Hematopoietic multipotent progenitor cell treated with erythropoietin and hydrocortisone succinate and interleukin-3 and kit ligand, for 17 days (in vitro differentiated cells): ENCODE measurements at regions not wholly inside any gene's neighbourhood (a gene's known extent, or its start where the extent isn't known, plus 50 kb on each side); places are given as distances from the start of the nearest gene placed in this dataset.
"Not testable (repeated sequence)": the region's sequence is repeated elsewhere in the genome, so short reads cannot be mapped to it uniquely, and the experiment has no call there.

Source experiments
- DNase-seq: peaks from one replicate; pipeline ENCODE4 v3.0.0-alpha.2; 2015; ENCODE audit warnings: low spot score

DNA sequence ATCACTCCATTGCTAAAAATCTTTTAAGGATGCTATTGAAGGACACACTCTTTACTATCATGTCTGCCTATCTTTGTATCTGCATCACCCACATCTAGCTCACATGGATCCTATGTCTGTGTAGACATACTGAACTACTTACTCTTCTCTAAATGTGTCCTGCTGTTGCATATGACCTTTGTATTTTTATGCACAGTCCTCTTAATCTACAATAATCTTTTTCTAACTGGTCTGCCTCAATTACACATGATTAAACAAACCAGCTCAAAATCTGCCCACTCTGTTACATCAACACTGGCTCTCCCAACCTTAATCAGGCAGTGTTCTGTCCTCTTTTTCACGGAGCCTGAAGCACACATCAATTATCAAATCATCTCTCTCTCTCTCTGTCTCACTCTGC, 316.3 kb upstream of the MGAT4C start:
- no peak for DNase-seq

DNA sequence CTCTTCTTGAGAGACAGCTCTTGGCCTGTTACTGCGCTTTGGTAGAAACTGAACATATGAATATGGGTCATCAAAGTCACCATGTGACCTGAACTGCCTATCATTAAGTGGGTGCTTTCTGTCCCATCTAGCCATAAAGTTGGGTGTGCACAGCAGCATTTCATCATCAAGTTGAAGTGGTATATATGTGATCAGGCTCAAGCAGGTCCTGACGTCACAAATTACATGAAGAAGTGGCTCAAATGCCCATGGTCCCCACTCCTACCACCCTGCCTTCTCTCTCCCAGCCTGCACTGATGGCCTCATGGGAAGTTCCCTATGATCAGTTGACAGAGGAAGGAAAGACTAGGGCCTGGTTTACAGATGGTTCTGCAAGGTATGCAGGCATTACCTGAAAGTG, 308.8 kb upstream of the MGAT4C start:
- no peak for DNase-seq

DNA sequence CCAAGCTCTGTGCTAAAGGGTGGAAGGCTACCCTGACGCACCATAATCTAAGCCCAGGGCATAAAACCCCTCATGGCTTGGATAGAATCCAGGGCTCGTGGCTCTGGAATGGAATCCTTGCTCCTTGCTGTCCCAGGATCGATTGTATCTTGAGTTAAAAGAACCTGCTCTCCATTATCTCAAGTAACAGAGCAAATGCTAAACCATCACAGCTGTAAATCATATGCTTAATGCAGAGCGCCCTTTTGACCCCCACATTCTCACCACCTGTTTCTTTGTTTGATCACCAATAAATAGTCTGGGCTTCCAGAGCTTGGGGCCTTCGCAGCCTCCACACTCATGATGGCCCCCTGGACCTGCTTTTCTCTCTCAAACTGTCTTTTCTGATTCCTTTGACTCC, 299.3 kb upstream of the MGAT4C start:
- not testable (repeated sequence) for DNase-seq

DNA sequence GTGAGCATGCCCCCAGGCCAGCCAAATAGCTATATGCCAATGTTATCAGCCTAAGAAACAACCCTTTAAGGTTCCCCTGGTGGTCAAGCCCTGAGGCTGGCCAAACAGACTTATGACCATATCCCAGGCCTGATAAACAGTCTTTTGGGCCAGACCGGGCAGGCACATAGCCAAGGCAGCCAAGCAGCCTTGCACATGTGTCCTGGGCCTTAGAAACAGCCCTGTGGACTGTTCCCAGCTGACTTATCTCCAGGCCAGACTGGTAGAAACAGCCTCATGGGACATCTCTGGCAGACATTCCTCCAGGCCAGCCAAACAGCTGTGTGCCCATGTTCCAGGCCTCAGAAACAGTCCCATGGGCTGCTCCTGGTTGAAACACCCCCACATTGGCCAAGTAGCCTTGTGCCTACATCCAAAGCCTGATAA, 295.0 kb upstream of the MGAT4C start:
- no peak for DNase-seq

DNA sequence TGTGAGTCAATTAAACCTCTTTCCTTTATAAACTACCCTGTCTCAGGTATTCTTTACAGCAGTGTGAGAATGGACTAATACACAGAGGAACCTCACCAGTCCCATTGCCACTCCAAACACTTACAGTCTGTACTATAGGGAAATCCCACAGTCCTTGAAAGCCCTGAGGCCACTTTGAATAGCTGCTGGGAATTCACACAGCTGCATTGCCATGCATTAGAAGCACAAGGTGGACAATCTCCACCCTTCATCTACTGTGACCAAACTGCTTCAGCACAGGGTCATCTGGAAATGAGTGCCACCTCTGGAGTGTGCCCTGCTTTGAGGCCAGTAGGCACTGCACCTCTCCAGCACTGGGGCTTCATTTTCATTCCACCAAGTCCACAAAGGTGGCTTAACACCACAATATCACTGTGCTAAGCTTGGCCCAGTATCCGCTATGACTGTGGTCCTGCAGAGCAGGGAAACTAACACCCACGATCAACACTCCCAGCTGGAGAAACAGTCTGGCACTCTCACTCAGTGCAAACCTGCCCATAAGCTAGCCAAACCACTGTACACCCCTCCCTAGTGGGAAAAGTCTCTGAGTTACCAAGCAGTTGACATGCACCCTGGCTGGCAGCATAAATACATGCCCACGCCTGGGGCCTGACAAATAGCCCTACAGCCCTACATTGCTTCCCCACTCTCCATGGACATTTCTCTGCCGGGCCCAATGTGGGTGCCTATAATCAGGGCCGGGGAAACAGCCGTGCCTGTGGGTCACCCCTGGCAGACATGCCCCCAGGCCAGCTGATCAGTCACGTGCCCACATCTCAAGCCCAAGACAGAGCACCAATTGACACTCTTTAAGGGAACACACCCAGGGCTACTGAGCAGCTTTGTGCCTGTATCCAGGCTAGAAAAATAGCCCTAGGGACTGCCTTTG, 294.3 kb upstream of the MGAT4C start:
- no peak for DNase-seq

DNA sequence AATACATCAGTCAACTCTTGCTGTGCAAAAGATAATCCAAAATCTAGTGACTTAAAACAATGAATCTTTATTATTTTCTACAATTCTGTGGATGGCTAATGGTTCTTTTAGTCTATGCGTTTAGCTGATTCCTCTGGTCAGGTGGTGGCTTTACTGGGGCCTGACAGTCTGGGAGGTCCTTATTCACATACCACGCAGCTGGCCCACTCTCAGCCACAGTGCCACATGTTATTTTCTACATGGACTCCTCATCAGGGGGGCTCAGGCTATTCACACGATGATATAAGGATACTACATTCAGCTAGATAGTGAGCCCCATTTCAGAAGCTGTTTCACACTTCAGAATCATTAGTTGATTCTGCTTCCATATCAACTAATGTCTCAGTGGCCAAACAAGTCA, 287.5 kb upstream of the MGAT4C start:
- DNase-seq: no peak

DNA sequence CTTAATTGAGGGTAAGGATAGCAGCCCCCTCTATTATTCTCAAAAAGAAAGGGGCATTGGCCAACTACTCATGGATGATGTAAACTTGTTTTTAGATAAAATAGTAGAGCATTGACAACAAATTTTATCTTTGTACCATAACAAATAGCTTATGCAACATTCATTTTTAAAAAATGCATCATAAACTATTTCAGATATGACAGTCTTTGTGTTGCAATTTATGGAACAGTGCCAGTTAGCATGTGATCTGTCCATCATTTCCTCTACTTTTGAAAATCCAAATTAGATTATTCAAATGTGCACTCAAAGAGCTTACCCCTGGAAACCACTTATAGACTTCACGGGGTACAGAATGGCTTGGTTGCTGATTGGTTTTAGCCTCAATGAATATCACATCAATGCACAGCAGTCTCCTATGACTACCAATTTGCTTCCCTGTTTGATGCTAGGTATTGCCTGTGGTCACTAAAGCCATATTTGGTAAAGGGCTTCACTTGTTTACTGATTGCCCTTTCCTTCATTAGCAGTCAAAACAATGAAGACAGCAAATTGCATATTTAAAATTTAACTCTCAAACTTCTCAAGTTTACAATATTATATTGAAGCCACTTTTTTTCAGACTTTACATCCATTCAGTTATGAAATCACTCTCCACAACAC, 274.9 kb upstream of the MGAT4C start:
- DNase-seq: no peak

DNA sequence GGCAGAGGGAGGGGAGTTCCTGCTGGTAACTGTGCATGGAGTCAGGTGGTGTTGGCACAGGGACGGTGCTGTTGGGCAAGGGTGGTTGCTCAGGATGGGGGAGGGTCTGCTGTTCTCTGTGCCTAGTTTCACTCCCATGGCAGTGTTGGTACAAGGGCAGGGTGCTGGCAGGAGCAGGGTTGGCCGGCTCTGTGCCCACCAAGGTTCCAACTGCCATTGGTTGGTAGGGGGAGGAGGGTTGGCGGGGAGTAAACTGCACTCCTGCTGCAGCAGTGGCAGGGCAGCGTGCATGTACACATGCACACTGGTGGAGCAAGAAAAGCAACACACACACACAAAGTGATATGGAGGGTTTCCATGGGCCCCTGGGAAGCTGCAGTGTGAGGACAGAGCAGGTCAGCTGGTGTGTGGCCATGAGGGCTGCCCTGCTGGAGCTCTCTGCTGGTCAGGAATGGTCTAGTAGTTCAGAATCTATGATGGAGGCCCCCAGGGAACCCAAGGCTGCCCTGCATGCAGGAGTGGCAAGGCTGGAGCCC, 269.9 kb upstream of the MGAT4C start:
- DNase-seq: no peak

DNA sequence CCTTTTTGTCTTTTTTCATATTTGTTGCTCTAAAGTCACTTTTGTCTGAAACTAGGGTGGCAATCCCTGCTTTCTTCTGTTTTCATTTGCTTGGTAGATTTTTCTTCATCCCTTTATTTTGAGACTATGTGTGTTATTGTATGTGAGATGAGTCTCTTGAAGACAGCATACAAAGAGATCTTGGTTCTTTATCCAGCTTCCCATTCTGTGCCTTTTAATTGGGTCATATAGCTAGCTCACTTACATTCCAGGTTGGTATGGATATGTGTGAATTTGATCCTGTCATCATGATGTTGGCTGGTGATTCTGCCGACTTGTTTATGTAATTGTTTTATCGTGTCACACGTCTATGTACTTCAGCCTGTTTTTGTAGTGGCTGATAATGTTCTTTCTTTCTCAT, 267.7 kb upstream of the MGAT4C start:
- no peak for DNase-seq

DNA sequence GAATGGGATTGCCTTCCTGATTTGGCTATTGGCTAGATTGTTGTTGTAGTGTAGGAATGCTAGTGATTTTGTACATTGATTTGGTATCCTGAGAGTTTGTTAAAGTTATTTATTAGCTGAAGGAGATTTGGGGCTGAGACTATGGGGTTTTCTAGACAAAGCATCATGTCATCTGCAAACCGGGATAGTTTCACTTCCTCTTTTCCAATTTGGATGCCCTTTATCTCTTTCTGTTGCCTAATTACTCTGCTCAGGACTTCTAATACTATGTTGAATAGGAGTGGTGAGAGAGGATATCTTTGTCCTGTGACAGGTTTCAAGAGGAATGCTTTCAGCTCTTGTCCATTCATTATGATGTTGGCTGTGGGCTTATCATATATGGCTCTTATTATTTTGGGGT, 265.7 kb upstream of the MGAT4C start:
- DNase-seq: no peak

DNA sequence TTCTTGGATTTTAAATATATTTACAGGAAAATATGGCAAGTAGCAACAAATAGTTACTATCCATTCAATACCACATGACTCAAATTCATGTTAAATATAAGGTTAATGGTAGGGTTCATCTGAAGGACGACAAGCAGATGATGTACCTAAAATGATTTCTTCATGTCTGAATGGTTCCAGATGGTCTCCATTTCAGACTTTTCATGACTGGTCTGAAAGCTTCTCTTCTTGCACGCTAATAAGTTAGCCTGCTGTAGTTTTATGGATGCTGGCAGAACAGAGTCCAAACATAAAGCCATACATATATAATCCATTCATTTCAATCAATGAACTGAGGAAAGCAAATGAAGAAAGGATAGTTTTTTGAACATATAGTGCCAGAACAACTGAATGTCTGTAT, 257.0 kb upstream of the MGAT4C start:
- DNase-seq: no peak

DNA sequence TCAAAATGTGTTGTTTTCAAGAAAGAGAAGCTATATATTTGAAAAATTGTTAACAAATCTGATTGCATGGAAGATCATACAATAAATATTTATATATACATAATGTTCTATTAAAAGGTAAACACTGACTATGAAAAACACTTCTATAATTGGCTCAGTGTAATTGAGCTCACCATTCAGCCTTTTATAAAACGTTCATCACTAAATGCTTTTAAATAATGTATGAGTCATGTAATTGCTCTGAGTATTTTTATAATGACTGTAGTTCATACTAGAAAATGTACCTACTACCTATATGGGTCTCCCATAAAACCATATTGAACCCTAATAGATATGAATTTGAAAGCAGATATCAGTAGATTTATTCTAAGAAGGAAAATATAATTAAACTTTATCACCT, 240.4 kb upstream of the MGAT4C start:
- no peak for DNase-seq

DNA sequence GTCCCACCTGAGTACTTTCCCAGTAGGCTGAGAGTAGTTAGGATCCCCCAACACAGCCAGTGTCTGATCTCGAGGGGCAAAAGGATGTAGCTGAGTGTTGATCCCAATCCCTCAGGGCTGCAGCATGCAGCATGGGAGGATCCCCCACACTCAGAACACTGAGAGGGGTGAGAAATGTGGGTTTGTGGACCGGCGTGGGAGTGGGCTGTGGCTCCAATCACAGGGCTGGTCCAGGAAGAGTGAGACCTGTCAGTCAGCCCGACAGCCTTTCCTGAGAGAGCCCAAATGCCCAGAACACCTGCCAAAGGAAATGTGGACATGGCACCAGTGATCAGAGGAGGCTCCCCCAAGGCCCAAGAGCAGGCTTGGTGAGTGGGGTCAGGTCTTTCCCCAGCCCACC, 228.3 kb upstream of the MGAT4C start:
- no peak for DNase-seq

DNA sequence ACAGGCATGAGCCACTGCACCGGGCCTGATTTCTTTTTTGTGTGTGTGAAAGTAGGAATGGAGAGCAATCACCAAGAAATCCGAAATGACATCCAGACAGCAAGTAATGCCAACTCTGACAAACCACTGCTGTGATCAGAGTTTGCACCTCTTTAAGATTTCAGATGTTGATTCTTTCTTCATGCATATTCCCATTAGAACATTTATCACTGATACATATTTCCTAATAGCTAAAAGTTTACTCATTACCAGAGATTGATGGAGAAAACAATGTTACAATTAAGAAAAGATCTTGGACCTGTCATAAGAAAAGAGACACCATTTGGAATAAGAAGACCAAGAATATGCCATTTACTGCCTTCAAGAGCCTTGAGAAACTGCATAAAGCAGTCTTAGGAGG, 217.0 kb upstream of the MGAT4C start:
- DNase-seq: no peak

DNA sequence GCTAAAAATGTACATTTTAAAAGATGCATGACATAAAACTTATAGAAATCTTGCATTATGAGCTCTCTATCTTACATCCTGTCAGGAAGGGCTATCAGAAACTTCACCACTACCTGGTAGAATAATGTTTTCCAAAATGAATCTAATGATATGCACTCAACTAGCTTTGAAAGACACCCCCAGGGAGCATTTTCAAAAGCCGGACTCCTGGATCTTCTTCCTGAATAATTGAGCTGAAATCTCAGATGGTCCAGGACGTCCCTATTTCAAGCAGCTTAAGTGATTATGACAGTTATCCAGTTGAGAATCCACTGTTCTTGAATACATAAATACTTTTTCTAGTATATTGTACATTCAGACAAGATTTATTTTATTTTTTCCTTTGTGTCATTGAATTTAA, 200.6 kb upstream of the MGAT4C start:
- no peak for DNase-seq

DNA sequence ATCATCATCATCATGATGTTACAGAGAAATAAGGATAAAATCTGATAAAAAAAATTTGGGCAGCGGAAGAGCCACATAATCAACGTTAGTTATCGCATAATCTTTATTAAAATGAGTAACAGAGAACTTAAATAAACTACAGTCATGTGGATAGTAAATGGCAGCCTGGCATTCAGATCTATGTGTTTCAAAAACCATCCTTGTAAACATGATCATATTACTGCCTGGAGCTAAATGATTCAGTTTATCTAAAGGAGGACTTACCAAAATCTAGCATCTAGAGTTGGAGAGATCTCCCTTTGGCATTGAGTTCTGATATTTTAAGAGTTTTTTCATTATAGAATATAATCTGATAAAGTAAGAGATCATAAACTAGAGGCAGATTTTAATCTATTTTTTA, 200.1 kb upstream of the MGAT4C start:
- DNase-seq: no peak

DNA sequence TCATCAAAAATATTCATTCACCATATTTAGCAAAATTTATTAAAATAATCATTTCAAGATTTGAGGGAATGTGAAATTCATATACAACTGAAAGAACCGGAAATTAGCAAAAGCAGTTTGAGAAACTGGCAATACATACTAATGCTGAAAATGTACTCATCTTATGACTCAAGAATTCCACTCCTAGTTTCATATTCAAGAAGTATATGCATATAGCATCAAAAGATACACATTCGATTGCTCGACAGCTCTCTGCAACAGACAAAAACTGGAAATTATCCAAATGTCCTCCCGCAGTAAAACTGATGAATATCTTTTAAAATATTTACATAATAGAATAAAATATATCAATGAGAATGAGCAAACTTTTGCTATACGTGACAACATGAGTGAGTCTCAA, 189.2 kb upstream of the MGAT4C start:
- DNase-seq: no peak

DNA sequence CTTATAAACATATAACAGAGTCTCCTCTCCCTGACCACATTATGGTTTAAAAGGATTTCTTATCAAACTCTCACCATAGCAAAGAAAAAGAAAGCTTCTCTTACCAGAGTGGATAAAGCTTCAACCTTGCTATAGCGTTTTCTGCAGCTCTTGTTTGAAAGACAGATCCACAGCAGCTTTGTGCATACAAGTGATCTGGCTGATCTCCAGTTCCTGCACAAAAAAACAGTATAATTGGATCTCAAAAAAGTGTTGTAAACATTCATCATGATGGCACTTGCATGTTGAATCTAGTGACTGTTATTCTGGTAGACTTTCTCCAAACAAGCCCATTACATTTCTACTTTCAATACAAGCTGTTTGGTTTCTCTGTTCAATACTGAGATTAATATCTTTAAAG, 178.9 kb upstream of the MGAT4C start:
- no peak for DNase-seq

DNA sequence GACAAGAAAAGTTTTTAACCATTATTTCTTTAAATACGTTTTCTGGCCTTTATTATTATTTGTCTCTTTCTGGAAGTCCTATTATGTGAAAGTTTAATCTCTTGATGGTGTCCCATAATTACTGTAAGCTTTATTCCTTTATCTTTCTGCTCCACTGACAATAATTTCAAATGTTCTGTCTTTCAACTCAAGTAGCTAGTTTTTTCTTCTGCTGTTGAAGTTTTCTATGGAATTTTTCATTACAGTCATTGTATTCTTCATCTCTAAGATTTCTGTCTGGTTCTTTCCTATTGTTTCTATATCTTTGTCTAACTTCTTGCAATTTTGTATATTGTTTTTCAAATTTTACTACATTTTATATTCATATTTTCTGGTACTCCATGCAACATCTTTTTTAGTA, 173.6 kb upstream of the MGAT4C start:
- DNase-seq: no peak

DNA sequence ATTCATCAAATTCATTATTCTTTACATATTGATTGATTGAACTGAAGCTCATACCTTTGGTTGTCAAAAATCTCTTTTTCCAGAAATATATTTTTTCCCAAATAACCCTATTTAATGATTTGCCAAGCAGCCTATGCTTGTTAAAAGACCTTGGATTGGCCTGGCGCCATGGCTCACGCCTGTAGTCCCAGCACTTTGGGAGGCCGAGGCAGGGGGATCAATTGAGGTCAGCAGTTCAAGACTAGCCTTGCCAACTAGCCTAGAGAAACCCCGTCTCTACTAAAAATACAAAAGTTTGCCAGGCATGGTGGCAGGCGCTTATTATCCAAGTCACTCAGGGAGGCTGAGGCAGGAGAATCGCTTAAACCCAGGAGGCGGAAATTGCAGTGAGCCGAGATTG, 165.1 kb upstream of the MGAT4C start:
- no peak for DNase-seq

DNA sequence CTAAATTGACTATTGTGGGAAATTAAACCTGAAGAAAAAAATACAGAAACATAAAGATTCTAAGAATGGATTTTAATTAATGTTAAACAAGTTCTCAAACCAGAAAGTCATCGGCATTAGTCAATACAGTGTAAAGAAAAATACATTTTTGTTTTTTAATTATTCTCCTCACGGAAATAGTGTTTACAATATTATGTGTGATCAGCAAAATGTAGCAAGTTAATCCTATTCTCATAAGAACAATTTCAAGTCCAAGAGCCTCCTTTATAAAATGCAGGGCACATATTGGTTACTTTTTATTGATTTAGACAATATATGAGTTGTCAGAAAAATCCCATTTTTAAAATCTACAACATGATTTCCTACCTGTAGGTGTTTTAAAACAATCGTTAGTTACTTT, 158.0 kb upstream of the MGAT4C start:
- DNase-seq: no peak

DNA sequence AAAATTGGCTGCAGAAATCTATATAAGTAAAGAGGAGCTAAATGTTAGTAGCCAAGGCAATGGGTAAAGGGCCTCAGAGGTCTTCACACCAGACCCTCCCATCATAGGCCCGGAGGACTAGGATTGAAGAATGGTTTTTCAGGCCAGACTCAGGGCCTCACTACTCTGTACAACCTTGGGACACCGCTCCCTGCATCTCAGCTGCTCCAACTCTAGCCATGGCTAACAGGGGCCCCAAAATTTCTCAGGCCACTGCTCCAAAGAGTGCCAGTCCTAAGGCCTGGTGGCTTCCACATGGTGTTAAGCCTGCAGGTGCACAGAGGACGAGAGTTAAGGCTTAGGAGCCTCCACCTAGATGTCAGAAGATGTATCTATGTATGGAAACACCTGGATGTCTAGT, 155.5 kb upstream of the MGAT4C start:
- DNase-seq: no peak

DNA sequence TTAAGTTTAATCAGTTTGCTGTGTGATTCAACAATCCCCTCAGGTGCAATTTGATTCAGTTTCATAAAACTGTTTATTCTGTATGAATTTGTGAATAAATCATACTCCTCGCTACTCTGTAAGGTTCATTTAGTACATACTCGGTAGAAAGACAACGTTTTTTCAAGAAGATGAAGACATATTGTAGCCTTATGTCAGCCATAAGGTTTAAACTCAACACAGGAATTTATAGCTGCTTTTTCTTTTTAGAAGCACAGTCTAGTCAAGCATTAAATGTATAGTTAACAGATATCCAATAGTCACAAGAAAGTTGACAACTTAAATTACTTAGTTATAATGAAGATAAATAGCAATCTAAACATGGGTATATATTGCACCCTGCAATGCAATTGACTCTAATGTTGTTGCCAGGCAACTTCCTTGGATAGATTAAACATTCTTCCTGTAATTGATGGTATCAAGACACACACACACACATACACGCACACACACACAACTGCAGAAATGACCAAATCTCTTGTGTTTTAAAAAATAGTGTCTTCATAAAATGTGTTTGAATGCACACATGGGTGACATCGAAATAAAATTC, 151.5 kb upstream of the MGAT4C start:
- DNase-seq: no peak
